K562 (cell line): ENCODE measurements at regions not wholly inside any gene's neighbourhood (a gene's known extent, or its start where the extent isn't known, plus 50 kb on each side); places are given as distances from the start of the nearest gene placed in this dataset.

Experiments used
- ATAC-seq: fragments of 200-7000 bp; cut with Tn5 transposase; 3 replicates; pipeline ENCODE4 v1.9.1; 2020; ENCODE audit warnings: moderate library complexity
- BruUV-seq: library from RNA; stranded (reverse); fragments of 400-500 nt; replicated peaks from 2 replicates; lab custom pipeline; 2021; lab: Mats Ljungman, UMichigan
- CTCF ChIA-PET: fragments of 300-600 bp; formaldehyde crosslinking; extraction: SDS; loops from one replicate; lab custom pipeline; 2021; ENCODE audit warnings: low intra/inter-chr PET ratio; lab: Yijun Ruan, JAX
- POLR2A ChIA-PET: fragments of 300-600, 350-650 bp; sonication (Branson Sonifier 250); formaldehyde crosslinking; extraction: SDS; loops from one replicate; lab custom pipeline; 2021; ENCODE audit warnings: antibody characterized with exemption, inconsistent platforms; lab: Yijun Ruan, JAX
- DNase-seq, 4 experiments: peaks; one replicate each; pipeline versions ENCODE4 v3.0.0 to v3.0.0-alpha.2; 2011 to 2018; ENCODE audit warnings: low spot score in 3 of 4, mixed read lengths in 3 of 4; ENCODE audit errors: extremely low read depth in 1 of 4
- FAIRE-seq: peaks from 2 replicates; lab custom pipeline; 2011; peaks lifted over from hg19 to GRCh38; lab: Jason Lieb, UNC
- H2AFZ ChIP-seq: 2 replicates; pipeline ENCODE4 v1.6.0; 2011; ENCODE audit warnings: low read depth, low read length, control low read depth, inconsistent platforms
- H3K27ac ChIP-seq: fragments of 200-600 bp; 3 replicates; pipeline ENCODE4 v1.8.0; 2011; ENCODE audit warnings: low read depth, mild to moderate bottlenecking, control low read depth, inconsistent platforms, low read length, moderate library complexity, mixed read lengths; ENCODE audit errors: extremely low read depth
- H3K27me3 ChIP-seq, 2 experiments: fragments of 300-600 bp in 1 of 2; 2 replicates in 1 of 2; 3 replicates in 1 of 2; pipeline versions ENCODE4 v1.6.0 to v1.8.0; 2011; ENCODE audit warnings: inconsistent platforms in 2 of 2, low read length in 2 of 2, mild to moderate bottlenecking in 1 of 2, mixed read lengths in 1 of 2, moderate library complexity in 1 of 2; ENCODE audit not compliant: control insufficient read depth in 2 of 2, insufficient read depth in 2 of 2
- H3K36me3 ChIP-seq: fragments of 300-600 bp; 3 replicates; pipeline ENCODE4 v1.8.0; 2011; ENCODE audit warnings: mild to moderate bottlenecking, low read length, inconsistent platforms; ENCODE audit not compliant: control insufficient read depth, insufficient read depth
- H3K4me1 ChIP-seq, 2 experiments: fragments of 200-600 bp in 1 of 2; replicated peaks in 1 of 2; 2 replicates in 1 of 2; 3 replicates in 1 of 2; pipeline versions ENCODE4 v1.5.1 to v1.8.0; 2011; ENCODE audit warnings: inconsistent platforms in 2 of 2, low read length in 2 of 2, mild to moderate bottlenecking in 1 of 2, mixed read lengths in 1 of 2, moderate library complexity in 1 of 2; ENCODE audit not compliant: control insufficient read depth in 2 of 2, insufficient read depth in 2 of 2
- H3K4me2 ChIP-seq: 2 replicates; pipeline ENCODE4 v1.6.1; 2011; ENCODE audit warnings: low read length, control low read depth, inconsistent platforms, mixed read lengths; ENCODE audit not compliant: insufficient read depth
- H3K4me3 ChIP-seq: fragments of 200-600 bp; sonication (generic), shearing (Covaris generic); 2 replicates; pipeline ENCODE4 v1.5.1; 2016; ENCODE audit warnings: control low read depth, inconsistent platforms
- H3K79me2 ChIP-seq: fragments of 200-600 bp; 3 replicates; pipeline ENCODE4 v1.8.0; 2011; ENCODE audit warnings: low read length, inconsistent platforms; ENCODE audit not compliant: control insufficient read depth, insufficient read depth
- H3K9ac ChIP-seq, 2 experiments: 2 replicates each; pipeline versions ENCODE4 v1.6.0 to v1.6.1; 2011; ENCODE audit warnings: low read depth in 2 of 2, low read length in 2 of 2, control low read depth in 1 of 2, inconsistent platforms in 1 of 2, mild to moderate bottlenecking in 1 of 2, mixed read lengths in 1 of 2; ENCODE audit not compliant: insufficient read depth in 1 of 2
- H3K9me1 ChIP-seq: one replicate; pipeline ENCODE4 v1.6.0; 2011; ENCODE audit warnings: inconsistent platforms, mild to moderate bottlenecking, low read length, moderate library complexity; ENCODE audit not compliant: control insufficient read depth, insufficient read depth
- H3K9me3 ChIP-seq: replicated peaks from 2 replicates; pipeline ENCODE4 v1.5.1; 2011; ENCODE audit warnings: low read depth, low read length, inconsistent platforms; ENCODE audit not compliant: control insufficient read depth, insufficient read depth
- H4K20me1 ChIP-seq: replicated peaks from 2 replicates; pipeline ENCODE4 v1.6.1; 2011; ENCODE audit warnings: low read length, inconsistent platforms, mixed read lengths; ENCODE audit not compliant: control insufficient read depth, insufficient read depth
- CBFA2T3 ChIP-seq: fragments of 450-650 bp; IDR thresholded peaks from 2 replicates; pipeline ENCODE4 v1.6.1; 2017
- FUS ChIP-seq: fragments of 200-400 bp; formaldehyde crosslinking; optimal IDR thresholded peaks from 2 replicates; pipeline ENCODE3; 2017; ENCODE audit warnings: low read depth, low read length
- GTF2F1 ChIP-seq: IDR thresholded peaks from 2 replicates; pipeline ENCODE4 v1.6.1; 2011; ENCODE audit warnings: low read depth, low read length, improper control_type of control experiment
- MAFK ChIP-seq: IDR thresholded peaks from 2 replicates; pipeline ENCODE4 v1.6.1; 2011; ENCODE audit warnings: low read length, improper control_type of control experiment
- MXI1 ChIP-seq: IDR thresholded peaks from 2 replicates; pipeline ENCODE4 v1.6.1; 2011; ENCODE audit warnings: low read depth, mild to moderate bottlenecking, improper control_type of control experiment, low read length
- WGBS: fragments of 100-300 bp; shearing (Covaris generic); methylation state at CpG from one replicate; pipeline ENCODE4 v1.1.6; 2016; ENCODE audit warnings: low coverage, mixed read lengths; ENCODE audit not compliant: insufficient coverage; ENCODE audit errors: missing lambda C conversion rate; 5-methylcytosine and 5-hydroxymethylcytosine counted together
- in situ Hi-C: fragments of 300-500 bp; cut with MboI; formaldehyde crosslinking; loops from 4 replicates; pipeline ENCODE4 v1.15.0; 2018; ENCODE audit warnings: inconsistent platforms, mixed read lengths
- intact Hi-C: fragments of 100-400 bp; cut with micrococcal nuclease; formaldehyde crosslinking; loops from 2 replicates; pipeline ENCODE4 v1.14.2; 2022
- TF ChIP-seq, protein P1 (sequence below): sonication (generic); formaldehyde crosslinking; IDR thresholded peaks from 2 replicates; pipeline ENCODE4 v1.8.0; 2022; ENCODE audit warnings: missing genetic modification reagents, mild to moderate bottlenecking, borderline replicate concordance
- TF ChIP-seq, protein P2 (sequence below): fragments of 250-450 bp; sonication (Bioruptor Pico); IDR thresholded peaks from 2 replicates; pipeline ENCODE4 v1.5.1; 2021; ENCODE audit warnings: mild to moderate bottlenecking

DNA sequence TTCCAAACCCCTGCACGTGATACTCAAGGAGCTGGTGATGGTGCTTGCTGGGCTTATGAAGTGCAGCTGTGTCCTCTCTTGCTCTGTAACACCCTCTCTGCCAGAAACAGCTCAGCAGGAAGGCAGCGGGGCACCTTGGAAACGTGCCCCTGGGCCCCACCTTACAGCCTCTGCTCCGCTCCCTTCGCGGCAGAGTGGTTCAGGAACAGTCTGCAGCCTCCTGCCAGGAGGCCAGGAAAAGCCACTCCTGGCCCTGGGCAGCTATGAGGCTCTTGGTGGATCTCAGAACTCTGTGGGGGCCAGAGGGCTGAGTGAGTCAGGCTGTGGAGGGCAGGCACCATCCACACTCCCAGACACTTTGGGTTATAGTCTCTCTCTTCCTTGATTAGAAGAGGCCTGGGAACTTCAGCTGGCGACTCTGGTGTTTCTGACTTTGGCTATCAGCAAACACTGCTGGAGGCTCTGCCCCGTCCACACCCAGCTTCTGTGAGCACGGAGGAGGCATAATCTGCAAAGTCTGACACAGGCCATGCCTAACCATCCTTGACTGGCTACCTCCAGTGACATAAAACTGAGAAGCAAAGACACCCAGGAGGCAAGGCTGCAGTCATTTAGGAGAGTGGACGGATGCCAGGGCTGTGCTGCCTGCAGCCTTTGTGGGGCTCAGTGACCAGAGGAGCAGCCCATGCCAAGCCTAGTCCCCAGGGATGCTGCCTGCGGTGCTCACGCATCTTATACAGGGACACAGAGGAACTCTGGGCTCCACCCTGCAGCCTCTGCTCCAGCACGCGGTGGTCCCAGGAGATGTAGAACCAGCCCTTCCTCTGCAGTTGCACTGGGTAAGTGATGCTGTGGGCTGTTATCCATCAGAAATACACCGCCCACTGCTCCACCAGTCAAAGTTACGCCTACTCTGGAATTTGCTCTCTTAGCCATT is 65.3 kb downstream of the METRNL start:
- Histone ChIP-seq H3K27ac (no peak overlapping the region), H3K9ac (no peak overlapping the region), H3K9me3 (peaks cover 11% of the 10 kb centered on the region), H3K36me3 (no peaks in the 10 kb centered on the region), H3K4me3 (no peak overlapping the region), H3K4me2 (no peak overlapping the region), H3K9me1 (no peaks in the 10 kb centered on the region), H3K79me2 (no peaks in the 10 kb centered on the region), H2AFZ (no peak overlapping the region), H3K4me1 (peaks cover 0 to 4% of the 10 kb centered on the region in 2 experiments; a peak in 1 of 5 replicates), H3K27me3 (peaks cover 4 to 27% of the 10 kb centered on the region in 2 experiments; a peak in 4 of 5 replicates), H4K20me1 (no peaks in the 10 kb centered on the region)
- WGBS: 10% methylated on average over 16 of the region's 16 CpGs
- no peak for TF ChIP-seq FUS
- no peak for TF ChIP-seq CBFA2T3
- TF ChIP-seq, protein P1, sequence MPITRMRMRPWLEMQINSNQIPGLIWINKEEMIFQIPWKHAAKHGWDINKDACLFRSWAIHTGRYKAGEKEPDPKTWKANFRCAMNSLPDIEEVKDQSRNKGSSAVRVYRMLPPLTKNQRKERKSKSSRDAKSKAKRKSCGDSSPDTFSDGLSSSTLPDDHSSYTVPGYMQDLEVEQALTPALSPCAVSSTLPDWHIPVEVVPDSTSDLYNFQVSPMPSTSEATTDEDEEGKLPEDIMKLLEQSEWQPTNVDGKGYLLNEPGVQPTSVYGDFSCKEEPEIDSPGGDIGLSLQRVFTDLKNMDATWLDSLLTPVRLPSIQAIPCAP: no peak
- TF ChIP-seq GTF2F1: no peak
- no peak for TF ChIP-seq MXI1
- TF ChIP-seq MAFK: no peak
- TF ChIP-seq, protein P2, sequence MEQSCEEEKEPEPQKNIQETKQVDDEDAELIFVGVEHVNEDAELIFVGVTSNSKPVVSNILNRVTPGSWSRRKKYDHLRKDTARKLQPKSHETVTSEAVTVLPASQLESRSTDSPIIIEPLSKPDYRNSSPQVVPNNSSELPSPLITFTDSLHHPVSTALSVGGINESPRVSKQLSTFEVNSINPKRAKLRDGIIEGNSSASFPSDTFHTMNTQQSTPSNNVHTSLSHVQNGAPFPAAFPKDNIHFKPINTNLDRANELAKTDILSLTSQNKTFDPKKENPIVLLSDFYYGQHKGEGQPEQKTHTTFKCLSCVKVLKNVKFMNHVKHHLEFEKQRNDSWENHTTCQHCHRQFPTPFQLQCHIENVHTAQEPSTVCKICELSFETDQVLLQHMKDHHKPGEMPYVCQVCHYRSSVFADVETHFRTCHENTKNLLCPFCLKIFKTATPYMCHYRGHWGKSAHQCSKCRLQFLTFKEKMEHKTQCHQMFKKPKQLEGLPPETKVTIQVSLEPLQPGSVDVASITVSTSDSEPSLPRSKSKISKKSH (CRISPR knock-in tag): no peak
- DNase-seq: no peak
- FAIRE-seq: no peak
- intact Hi-C loops (no loop called here), in situ Hi-C loops (no loop called here)
- ChIA-PET POLR2A (interaction anchor here (0.6 to 0.9 kb wide), 3 partner anchors 11 to 495 kb away, joined by 3 read pairs; no protein-coding TSS in a partner anchor), CTCF (interaction anchor here (0.6 kb wide), 1 partner anchor 561 kb away, joined by 4 read pairs; no protein-coding TSS in a partner anchor)
- no peak for ATAC-seq
- no TSS peak for BruUV-seq
